Kidney glomerular epithelial cell (primary cell): ENCODE measurements at regions not wholly inside any gene's neighbourhood (a gene's known extent, or its start where the extent isn't known, plus 50 kb on each side); places are given as distances from the start of the nearest gene placed in this dataset.
"Not testable (repeated sequence)": the region's sequence is repeated elsewhere in the genome, so short reads cannot be mapped to it uniquely, and the experiment has no call there.

ENCODE experiments used
- DNase-seq: peaks from one replicate; lab custom pipeline; 2025; lab: John Stamatoyannopoulos, UW

GRCh38 chrX:116863029-116863428, 400.3 kb upstream of the CT83 start:
- no peak for DNase-seq

DNA sequence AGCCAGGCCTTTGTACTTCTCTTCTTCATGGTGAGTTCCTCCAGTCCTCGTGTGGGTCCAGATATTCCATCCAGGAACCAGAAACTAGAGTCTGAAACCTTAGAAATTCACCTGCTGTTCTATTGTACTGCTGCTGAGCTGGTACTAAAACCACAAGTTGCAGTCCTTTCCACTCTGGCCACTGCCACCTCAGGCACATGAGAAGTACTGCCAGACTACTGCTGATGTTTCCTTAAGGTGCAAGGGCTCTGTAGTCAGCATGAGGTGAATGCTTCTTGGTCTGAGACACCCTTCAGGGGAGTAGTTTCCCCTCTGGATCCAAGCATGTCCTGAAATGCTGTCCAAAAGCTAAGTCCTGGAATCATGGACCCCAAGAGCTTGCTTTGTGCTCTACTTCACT, 399.6 kb upstream of the CT83 start:
- no peak for DNase-seq

- no peak for DNase-seq
Measured at GRCh38 chrX:116841290-116841689, 378.5 kb upstream of the CT83 start.

- DNase-seq = no peak
Measured at GRCh38 chrX:116827063-116827462, 364.3 kb upstream of the CT83 start.

- DNase-seq = no peak
Measured at GRCh38 chrX:116824785-116825184, 362.0 kb upstream of the CT83 start.

- no peak for DNase-seq
Measured at GRCh38 chrX:116823677-116824076, 360.9 kb upstream of the CT83 start.

GRCh38 chrX:116806288-116806802, 343.6 kb upstream of the CT83 start:
- no peak for DNase-seq

- no peak for DNase-seq
Measured at GRCh38 chrX:116801943-116802342, 339.2 kb upstream of the CT83 start.

GRCh38 chrX:116781926-116782325, 319.1 kb upstream of the CT83 start:
- no peak for DNase-seq

DNA sequence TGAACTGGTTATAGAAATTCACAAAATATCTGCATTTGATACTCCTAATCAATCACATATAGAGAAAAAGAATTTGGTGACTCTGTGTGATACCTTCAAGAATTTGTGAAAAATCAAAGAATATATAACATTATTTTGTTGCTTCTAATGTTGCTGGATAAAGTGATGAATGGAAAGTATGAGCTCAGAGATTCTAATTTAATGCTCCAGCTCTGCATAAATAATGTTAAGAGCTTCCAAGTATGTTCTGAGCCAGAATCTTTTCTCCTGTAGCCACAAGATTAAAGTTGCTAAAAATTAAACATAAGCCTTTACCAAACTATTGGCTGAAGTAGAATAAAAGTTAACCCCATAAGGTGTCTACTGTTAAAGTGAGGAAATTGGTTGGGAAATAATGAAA, 294.7 kb upstream of the CT83 start:
- DNase-seq = no peak

DNA sequence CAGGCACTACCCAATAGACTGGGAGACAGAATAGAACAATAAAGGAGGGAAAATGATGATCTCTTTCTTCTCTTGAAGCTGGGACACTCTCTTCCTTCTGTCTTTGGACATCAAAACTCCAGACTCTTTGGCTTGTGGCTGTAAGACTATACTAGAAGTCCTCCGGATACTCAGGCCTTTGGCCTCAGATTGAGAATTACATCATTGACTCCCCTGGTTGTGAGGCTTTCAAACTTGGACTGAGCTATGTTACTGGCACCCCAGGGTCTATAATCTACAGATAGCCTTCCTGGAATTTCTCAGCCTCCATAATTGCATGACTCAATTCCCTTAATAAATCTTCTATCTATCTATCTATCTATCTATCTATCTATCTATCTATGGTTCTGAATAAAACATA, 294.2 kb upstream of the CT83 start:
- no peak for DNase-seq

DNA sequence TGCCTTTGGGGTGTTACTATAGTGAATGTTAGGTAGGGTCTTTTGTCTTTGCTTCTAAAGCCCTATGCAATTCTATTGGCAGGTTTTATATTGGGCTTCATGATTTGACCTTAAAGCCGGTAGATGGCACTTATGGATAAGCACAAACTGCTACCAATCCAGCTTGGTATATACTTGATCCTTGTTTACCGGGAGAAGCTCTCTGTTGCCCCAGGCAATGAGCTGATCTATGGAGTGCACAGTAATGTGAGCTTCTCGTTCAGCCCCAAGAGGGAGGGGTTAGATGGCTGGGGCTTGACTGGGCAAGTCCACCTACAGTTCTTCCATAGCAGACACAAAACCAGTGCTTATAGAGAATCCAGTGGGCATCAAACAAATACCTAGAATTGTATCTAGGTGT, 287.2 kb upstream of the CT83 start:
- no peak for DNase-seq

DNA sequence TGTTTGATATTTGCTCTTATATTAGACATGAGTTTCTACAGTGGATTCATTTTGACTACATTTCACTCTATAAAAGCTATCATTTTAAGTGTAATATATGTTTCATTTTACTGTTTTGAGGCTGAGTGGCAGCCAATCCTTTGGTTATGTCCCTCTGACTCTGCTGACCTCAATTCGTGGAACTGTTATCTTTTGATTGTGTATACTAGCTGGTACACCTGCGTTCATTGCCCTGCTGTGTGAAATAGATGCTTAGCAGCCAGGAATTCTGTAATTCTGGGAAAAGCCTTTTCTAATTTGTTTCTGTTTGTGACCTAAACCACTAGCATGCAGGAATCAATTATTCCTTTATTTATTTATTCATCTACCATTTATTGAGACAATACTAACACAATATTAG, 269.4 kb upstream of the CT83 start:
- no peak for DNase-seq

- no peak for DNase-seq
Measured at GRCh38 chrX:116726806-116727205, 264.0 kb upstream of the CT83 start.

- no peak for DNase-seq
Measured at GRCh38 chrX:116694046-116694445, 231.3 kb upstream of the CT83 start.

- DNase-seq = not testable (repeated sequence)
Measured at GRCh38 chrX:116679544-116679943, 216.8 kb upstream of the CT83 start.

- no peak for DNase-seq
Measured at GRCh38 chrX:116667346-116668134, 204.8 kb upstream of the CT83 start.

- DNase-seq = no peak
Measured at GRCh38 chrX:116657071-116657470, 194.3 kb upstream of the CT83 start.

- DNase-seq = no peak
Measured at GRCh38 chrX:116628464-116628863, 165.7 kb upstream of the CT83 start.

GRCh38 chrX:116618546-116618945, 155.8 kb upstream of the CT83 start:
- DNase-seq = no peak

GRCh38 chrX:116607776-116608175, 145.0 kb upstream of the CT83 start:
- no peak for DNase-seq

GRCh38 chrX:116605576-116605975, 142.8 kb upstream of the CT83 start:
- DNase-seq = no peak

DNA sequence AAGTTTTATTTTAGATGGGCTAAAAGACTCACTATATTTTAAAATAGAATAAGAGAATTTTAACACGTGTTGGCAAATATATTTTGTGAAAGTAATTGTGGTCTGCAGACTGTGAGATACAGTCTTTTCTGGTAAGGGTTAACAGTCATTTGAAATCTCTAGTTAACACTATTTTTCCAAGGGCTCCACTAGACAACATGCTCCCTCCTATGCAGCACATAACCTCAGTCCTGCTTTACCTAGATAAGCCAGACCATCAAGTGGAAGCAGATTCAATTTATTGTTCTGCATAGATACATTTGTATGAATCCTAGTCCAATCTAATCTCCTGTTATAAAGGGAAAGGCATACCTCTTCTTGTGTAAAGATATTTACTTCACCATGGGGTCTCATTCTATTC, 133.2 kb upstream of the CT83 start:
- DNase-seq = no peak
